Choroid plexus epithelial cell (primary cell): ENCODE measurements at regions not wholly inside any gene's neighbourhood (a gene's known extent, or its start where the extent isn't known, plus 50 kb on each side); places are given as distances from the start of the nearest gene placed in this dataset.

ENCODE experiments used
- DNase-seq: peaks from one replicate; pipeline ENCODE4 v3.0.0-alpha.2; 2010; ENCODE audit warnings: low read depth
- H3K4me3 ChIP-seq: 2 replicates; pipeline ENCODE4 v1.5.1; 2011; ENCODE audit warnings: low read depth, mild to moderate bottlenecking, control low read depth, low read length, moderate library complexity
- CTCF ChIP-seq: conservative IDR thresholded peaks from 2 replicates; pipeline ENCODE4 v1.5.1; 2011; ENCODE audit warnings: low read depth, mild to moderate bottlenecking, control low read depth, inconsistent platforms, low read length, moderate library complexity

- TF ChIP-seq CTCF = no peak
- no peak overlapping the region for H3K4me3 ChIP-seq
- DNase-seq = no peak
These were observed 69.2 kb upstream of the SFMBT2 start for GRCh38 chr10:7479861-7480598.

DNA sequence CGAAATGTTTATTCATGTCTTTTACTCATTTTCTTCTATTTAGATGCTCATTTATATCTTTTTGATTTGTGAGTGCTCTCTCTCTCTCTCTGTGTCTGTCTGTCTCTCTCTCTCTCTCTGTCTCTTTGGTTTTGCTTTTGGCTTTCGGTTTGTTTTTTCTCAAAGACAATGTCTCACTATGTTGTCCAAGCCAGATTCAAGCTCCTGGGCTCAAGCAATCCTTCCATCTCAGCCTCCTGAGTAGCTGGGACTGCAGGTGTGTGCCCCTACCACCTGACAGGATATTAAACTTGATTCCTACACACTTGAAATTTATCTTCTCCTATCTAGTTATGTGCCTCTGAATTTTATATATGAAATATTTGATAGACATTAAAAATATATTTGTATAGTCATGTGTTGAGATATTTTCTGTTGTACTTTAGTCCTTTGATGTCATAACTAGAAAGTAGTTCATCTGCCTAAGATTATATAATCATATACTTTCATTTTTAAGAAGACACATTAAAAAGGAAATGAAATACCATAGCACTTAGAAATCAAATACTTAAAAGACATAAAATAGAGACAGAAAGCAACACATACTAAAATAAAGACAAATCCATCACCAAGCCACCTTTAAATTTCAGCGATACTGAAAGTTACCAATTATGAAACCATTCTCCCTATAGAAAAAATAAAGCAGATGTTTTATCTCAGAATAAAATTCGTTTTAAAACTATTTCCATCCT is 68.1 kb upstream of the SFMBT2 start:
- no peak for DNase-seq
- no peak for TF ChIP-seq CTCF
- H3K4me3 ChIP-seq = no peak overlapping the region

DNA sequence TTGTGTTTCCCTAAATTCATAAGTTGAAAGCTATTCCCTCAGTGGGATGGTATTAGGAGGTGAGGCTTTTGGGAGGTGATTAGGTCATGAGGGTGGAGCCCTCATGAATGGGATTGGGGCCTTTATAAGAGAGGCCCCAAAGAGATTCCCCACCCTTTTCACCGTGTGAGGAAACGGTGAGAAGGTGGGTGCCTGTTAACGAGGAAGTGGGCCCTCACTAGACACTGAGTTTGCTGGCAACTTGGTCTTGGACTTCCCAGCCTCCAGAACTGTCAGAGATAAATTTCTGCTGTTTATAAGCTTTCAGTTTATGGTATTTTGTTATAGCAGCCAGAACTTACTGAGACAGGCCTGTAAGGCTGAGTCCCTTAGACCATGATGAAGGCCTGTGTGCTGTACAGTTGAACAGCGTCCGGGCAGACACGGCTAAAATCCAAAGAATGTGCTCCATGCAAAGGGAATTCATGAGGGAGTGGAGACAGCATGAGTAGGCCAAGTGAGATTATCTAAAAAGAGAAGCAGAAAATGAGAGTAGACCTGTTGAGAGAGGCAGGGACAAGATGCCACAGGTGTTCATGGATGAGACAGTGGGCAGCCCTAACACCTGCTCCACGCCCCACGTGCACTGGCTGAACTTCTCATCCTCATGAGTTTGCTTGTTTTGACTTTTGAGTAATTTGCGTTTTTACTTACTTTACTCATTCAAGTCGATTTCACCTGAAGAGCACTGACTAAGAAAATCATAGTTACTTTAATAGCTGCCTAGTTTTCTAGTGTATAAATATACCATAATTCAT is 66.9 kb upstream of the SFMBT2 start:
- no peak overlapping the region for H3K4me3 ChIP-seq
- no peak for DNase-seq
- TF ChIP-seq CTCF = no peak

DNA sequence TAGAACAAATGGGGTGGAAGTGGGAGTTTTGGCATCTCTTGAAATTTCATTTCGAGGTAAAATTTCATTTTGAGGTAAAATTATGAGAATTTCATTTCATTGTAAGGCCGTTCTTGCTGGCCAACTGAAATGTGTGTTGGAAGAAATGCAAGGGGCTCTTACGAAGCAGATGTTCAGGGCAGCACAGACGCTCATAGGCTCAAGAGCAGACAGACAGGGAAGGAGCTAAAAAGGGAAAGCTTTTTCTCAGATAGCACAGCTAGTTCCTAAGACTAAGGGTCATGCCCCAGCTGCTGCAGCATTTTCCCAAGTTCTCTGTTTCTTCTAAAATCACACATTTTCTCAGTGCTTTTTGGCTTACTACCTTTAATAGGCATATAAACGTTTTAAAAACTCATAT is 65.1 kb upstream of the SFMBT2 start:
- H3K4me3 ChIP-seq = no peak overlapping the region
- TF ChIP-seq CTCF = no peak
- DNase-seq = no peak

GRCh38 chr10:7475046-7475911 is 64.4 kb upstream of the SFMBT2 start:
- no peak for DNase-seq
- H3K4me3 ChIP-seq = no peak overlapping the region
- TF ChIP-seq CTCF = no peak

DNA sequence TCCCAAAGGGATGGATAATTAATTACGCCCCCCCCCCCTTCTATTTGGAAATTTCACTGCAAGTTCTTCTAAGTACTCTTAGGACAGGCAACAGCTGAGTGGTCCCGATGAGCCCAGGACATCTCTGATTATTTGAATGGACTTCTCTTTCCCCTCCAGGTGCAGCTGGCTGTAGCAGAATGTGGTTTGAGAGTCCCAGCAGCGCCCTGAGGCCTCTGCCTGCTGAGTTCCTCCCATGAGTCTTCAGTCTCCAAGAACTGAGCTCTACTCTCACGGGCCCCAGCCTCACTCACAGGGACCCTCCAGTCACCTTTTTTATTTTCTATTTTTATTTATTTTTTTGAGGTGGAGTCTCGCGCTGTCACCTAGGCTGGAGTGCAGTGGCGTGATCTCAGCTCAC is 63.6 kb upstream of the SFMBT2 start:
- no peak overlapping the region for H3K4me3 ChIP-seq
- TF ChIP-seq CTCF = no peak
- DNase-seq = no peak
